Astrocyte (in vitro differentiated cells and primary cell): ENCODE measurements at regions not wholly inside any gene's neighbourhood (a gene's known extent, or its start where the extent isn't known, plus 50 kb on each side); places are given as distances from the start of the nearest gene placed in this dataset.

ENCODE experiments used
- DNase-seq: peaks from one replicate; pipeline ENCODE4 v3.0.0-alpha.2; 2010; ENCODE audit warnings: low read depth
- FAIRE-seq: peaks from 2 replicates; lab custom pipeline; 2011; peaks lifted over from hg19 to GRCh38; lab: Jason Lieb, UNC
- H2AFZ ChIP-seq: 2 replicates; pipeline ENCODE4 v1.6.0; 2012; ENCODE audit warnings: low read depth, low read length, inconsistent platforms
- H3K27ac ChIP-seq: 2 replicates; pipeline ENCODE4 v1.5.1; 2011; ENCODE audit warnings: low read depth, low read length, inconsistent platforms
- H3K27me3 ChIP-seq: 2 replicates; pipeline ENCODE4 v1.6.0; 2011; ENCODE audit warnings: low read length, inconsistent platforms; ENCODE audit not compliant: insufficient read depth
- H3K36me3 ChIP-seq: 2 replicates; pipeline ENCODE4 v1.5.1; 2011; ENCODE audit warnings: low read length, inconsistent platforms; ENCODE audit not compliant: insufficient read depth
- H3K4me1 ChIP-seq: 2 replicates; pipeline ENCODE4 v1.5.1; 2011; ENCODE audit warnings: low read length, inconsistent platforms; ENCODE audit not compliant: insufficient read depth
- H3K4me2 ChIP-seq: 2 replicates; pipeline ENCODE4 v1.6.0; 2012; ENCODE audit warnings: low read length, inconsistent platforms
- H3K4me3 ChIP-seq: 2 replicates; pipeline ENCODE4 v1.5.1; 2011; ENCODE audit warnings: low read depth, mild to moderate bottlenecking, low read length, inconsistent platforms; ENCODE audit not compliant: insufficient read depth
- H3K79me2 ChIP-seq: 2 replicates; pipeline ENCODE4 v1.6.0; 2012; ENCODE audit warnings: mild to moderate bottlenecking, low read length, inconsistent platforms; ENCODE audit not compliant: insufficient read depth
- H3K9ac ChIP-seq: 2 replicates; pipeline ENCODE4 v1.6.0; 2012; ENCODE audit warnings: mild to moderate bottlenecking, low read length, inconsistent platforms
- H3K9me3 ChIP-seq: 2 replicates; pipeline ENCODE4 v1.5.1; 2012; ENCODE audit warnings: low read depth, mild to moderate bottlenecking, low read length, inconsistent platforms; ENCODE audit not compliant: insufficient read depth
- H4K20me1 ChIP-seq: 2 replicates; pipeline ENCODE4 v1.6.0; 2012; ENCODE audit warnings: low read length, inconsistent platforms; ENCODE audit not compliant: insufficient read depth
- H3K27ac Mint-ChIP-seq: one replicate; pipeline ENCODE4 v1.8.0; 2021; ENCODE audit warnings: mild to moderate bottlenecking, mixed read lengths; ENCODE audit not compliant: unreplicated experiment
- H3K27me3 Mint-ChIP-seq: one replicate; pipeline ENCODE4 v1.8.0; 2021; ENCODE audit warnings: low read depth, mixed read lengths; ENCODE audit not compliant: unreplicated experiment
- H3K36me3 Mint-ChIP-seq: one replicate; pipeline ENCODE4 v1.8.0; 2021; ENCODE audit warnings: low read depth, mixed read lengths; ENCODE audit not compliant: unreplicated experiment
- H3K4me1 Mint-ChIP-seq: one replicate; pipeline ENCODE4 v1.8.0; 2021; ENCODE audit warnings: low read depth, mixed read lengths; ENCODE audit not compliant: unreplicated experiment
- H3K4me3 Mint-ChIP-seq: one replicate; pipeline ENCODE4 v1.8.0; 2021; ENCODE audit warnings: mild to moderate bottlenecking, moderate library complexity, mixed read lengths; ENCODE audit not compliant: unreplicated experiment
- H3K9me3 Mint-ChIP-seq: one replicate; pipeline ENCODE4 v1.8.0; 2021; ENCODE audit warnings: mild to moderate bottlenecking, mixed read lengths; ENCODE audit not compliant: unreplicated experiment
- CTCF ChIP-seq: IDR thresholded peaks from 2 replicates; pipeline ENCODE4 v1.5.1; 2011; ENCODE audit warnings: low read depth, mild to moderate bottlenecking, inconsistent platforms, low read length, moderate library complexity; ENCODE audit not compliant: insufficient read depth
- EZH2 ChIP-seq: IDR thresholded peaks from 2 replicates; pipeline ENCODE4 v1.6.1; 2012; ENCODE audit warnings: mild to moderate bottlenecking, low read length, inconsistent platforms; ENCODE audit not compliant: insufficient read depth

GRCh38 chr9:99357575-99357974 lies 135.5 kb downstream of the SEC61B start:
- Histone ChIP-seq H3K79me2 (no peaks in the 10 kb centered on the region), H3K4me2 (no peak overlapping the region), H3K4me1 (peaks cover 3% of the 10 kb centered on the region), H3K27ac (no peak overlapping the region), H4K20me1 (no peaks in the 10 kb centered on the region), H3K9me3 (no peaks in the 10 kb centered on the region), H3K27me3 (peaks cover 36% of the 10 kb centered on the region), H3K9ac (no peak overlapping the region), H2AFZ (no peak overlapping the region), H3K4me3 (no peak overlapping the region), H3K36me3 (no peaks in the 10 kb centered on the region)
- Mint-ChIP-seq H3K27me3 (peaks cover 43% of the 10 kb centered on the region), H3K9me3 (no peaks in the 10 kb centered on the region), H3K4me1 (no peaks in the 10 kb centered on the region), H3K36me3 (no peaks in the 10 kb centered on the region), H3K4me3 (no peak overlapping the region), H3K27ac (no peak overlapping the region)
- FAIRE-seq (no peak), DNase-seq (no peak)
- TF ChIP-seq CTCF (no peak), EZH2 (no peak)

GRCh38 chr9:99358668-99359067 lies 136.6 kb downstream of the SEC61B start:
- Mint-ChIP-seq H3K27me3 (peaks cover 46% of the 10 kb centered on the region), H3K27ac (no peak overlapping the region), H3K9me3 (no peaks in the 10 kb centered on the region), H3K4me3 (no peak overlapping the region), H3K4me1 (no peaks in the 10 kb centered on the region), H3K36me3 (no peaks in the 10 kb centered on the region)
- Histone ChIP-seq H3K79me2 (no peaks in the 10 kb centered on the region), H3K4me3 (no peak overlapping the region), H4K20me1 (no peaks in the 10 kb centered on the region), H3K4me2 (no peak overlapping the region), H2AFZ (no peak overlapping the region), H3K27me3 (peaks cover 40% of the 10 kb centered on the region), H3K36me3 (no peaks in the 10 kb centered on the region), H3K9me3 (no peaks in the 10 kb centered on the region), H3K27ac (no peak overlapping the region), H3K4me1 (peaks cover 1% of the 10 kb centered on the region), H3K9ac (no peak overlapping the region)
- no peak for TF ChIP-seq CTCF
- no peak for DNase-seq
- no peak for FAIRE-seq

GRCh38 chr9:99359336-99359735 lies 137.3 kb downstream of the SEC61B start:
- H3K9me3 ChIP-seq: no peaks in the 10 kb centered on the region
- no peak overlapping the region for H3K9ac ChIP-seq
- H3K4me3 ChIP-seq: no peak overlapping the region
- no peaks in the 10 kb centered on the region for H3K79me2 ChIP-seq
- no peaks in the 10 kb centered on the region for H3K36me3 ChIP-seq
- H3K27ac ChIP-seq: no peak overlapping the region
- Mint-ChIP-seq H3K4me3 (no peak overlapping the region), H3K27ac (no peak overlapping the region), H3K36me3 (no peaks in the 10 kb centered on the region), H3K4me1 (no peaks in the 10 kb centered on the region), H3K27me3 (peaks cover 47% of the 10 kb centered on the region), H3K9me3 (no peaks in the 10 kb centered on the region)
- TF ChIP-seq EZH2 (no peak), CTCF (no peak)
- FAIRE-seq: no peak
- no peaks in the 10 kb centered on the region for H4K20me1 ChIP-seq
- no peaks in the 10 kb centered on the region for H3K4me1 ChIP-seq
- DNase-seq: no peak
- H2AFZ ChIP-seq: no peak overlapping the region
- no peak overlapping the region for H3K4me2 ChIP-seq
- H3K27me3 ChIP-seq: peaks cover 40% of the 10 kb centered on the region
